HG02610 (cell line): ENCODE measurements at regions not wholly inside any gene's neighbourhood (a gene's known extent, or its start where the extent isn't known, plus 50 kb on each side); places are given as distances from the start of the nearest gene placed in this dataset.

ENCODE experiments used
- ATAC-seq: cut with Tn5 transposase; IDR thresholded peaks from one replicate; pipeline ENCODE4 v1.9.1; 2021; ENCODE audit warnings: mild to moderate bottlenecking, moderate library complexity; ENCODE audit not compliant: unreplicated experiment

DNA sequence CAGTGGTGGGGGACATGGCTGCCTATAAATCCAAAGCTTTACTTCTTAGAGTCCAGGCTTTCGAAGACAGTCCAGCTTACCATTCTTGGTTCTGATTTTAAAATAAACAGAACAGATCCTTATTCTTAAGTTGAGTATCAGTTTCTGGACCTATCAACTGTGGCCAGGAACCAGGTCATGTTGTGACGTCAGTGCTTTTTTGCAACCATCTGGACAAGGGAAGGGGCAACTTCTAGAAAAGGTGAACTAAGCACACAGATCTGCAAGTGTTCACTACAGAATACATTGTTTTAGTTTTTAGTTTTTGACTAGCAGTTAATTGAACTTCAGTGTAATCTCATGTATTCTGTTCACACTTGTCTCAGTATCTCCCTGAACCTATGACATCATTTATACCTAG, 326.0 kb upstream of the MGAT5 start:
- ATAC-seq = no peak

DNA sequence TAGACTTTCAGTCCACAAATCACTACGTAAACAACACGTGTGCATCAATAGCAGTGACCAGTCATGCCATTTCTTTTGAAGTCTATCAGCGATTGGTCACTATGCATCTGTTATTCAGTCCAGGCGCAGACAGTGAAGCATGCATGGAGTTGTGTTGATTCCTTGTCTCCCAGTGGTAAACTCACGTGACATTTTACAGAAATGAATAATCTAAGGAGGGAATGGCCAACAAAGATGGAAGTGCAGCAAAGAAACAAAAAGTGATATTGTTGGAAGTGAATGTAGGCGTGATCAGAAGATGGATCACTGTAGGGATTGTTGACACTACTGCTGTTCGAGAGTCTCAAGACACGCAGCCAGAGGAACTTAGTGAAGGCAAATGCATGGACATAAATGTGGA, 317.8 kb upstream of the MGAT5 start:
- ATAC-seq = no peak

DNA sequence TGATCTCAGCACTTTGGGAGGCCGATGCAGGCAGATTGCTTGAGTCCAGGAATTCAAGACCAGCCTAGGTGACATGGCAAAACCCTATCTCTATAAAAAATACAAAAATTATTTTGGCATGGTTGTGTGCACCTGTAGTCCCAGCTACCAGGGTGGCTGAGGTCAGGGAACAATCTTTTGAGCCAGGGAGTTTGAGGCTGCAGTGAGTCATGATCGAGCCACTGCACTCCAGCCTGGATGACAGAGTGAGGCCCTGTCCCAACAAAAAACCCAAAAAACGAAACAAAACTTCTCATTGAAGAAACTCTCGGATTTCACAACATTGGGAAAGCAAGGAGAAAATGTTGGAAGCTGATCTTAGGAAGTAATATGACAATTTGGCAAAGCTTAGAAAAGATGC, 317.3 kb upstream of the MGAT5 start:
- no peak for ATAC-seq

DNA sequence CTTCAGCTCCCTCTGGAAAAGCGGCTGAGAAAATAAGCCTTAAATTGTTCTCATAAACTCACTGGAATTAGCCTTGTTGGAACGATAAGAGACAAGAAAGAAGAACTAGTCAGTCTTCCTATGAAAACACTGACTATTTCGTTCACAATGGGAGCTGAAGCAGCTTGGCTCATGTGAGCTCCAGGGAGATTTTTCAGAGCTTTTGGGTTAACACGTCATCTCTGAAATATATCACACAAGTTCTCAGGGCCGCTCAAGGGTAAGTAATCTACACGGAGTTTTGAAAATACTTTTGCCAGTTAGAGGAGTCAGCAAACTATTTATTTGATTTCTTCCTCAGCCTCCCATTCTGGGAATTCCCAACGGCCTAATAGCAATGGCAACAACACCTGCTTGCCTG, 316.2 kb upstream of the MGAT5 start:
- no peak for ATAC-seq

DNA sequence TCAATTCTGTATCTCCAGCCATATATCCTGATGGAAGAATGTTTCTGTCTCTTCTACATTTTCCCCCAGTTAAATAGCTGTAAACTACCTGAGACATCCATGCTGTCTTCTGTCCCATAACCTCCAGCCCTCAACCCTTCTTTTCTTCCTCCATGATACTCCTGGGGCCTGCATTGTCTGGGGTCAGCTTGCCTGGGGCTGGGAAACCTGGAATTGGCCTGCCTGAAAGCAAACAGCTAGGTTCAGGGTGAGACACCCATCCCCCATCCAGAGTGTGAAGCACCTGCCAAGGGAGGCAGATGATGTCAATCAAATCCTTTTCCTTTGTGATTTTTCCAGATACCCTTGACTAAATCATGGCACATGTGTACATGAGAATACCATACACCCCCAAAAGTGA, 313.7 kb upstream of the MGAT5 start:
- no peak for ATAC-seq

DNA sequence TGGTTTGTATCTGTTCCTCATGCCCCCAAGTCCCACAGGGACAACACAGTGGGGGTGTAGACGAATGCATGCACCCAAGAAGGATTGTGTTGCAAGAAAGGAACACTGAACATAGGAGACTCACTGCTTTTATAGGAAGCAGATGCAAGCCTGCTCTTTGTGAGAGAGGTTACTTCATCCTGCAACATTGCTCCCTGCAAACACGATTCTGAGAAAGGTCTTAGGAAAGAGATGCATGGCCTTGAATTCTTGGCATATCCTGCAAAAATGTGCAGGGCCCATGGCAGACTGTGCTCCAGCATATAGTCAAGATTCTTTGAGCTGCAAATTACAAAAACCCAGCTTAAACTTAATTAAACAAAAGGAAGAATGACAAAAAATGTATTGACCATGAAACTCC, 312.2 kb upstream of the MGAT5 start:
- no peak for ATAC-seq

DNA sequence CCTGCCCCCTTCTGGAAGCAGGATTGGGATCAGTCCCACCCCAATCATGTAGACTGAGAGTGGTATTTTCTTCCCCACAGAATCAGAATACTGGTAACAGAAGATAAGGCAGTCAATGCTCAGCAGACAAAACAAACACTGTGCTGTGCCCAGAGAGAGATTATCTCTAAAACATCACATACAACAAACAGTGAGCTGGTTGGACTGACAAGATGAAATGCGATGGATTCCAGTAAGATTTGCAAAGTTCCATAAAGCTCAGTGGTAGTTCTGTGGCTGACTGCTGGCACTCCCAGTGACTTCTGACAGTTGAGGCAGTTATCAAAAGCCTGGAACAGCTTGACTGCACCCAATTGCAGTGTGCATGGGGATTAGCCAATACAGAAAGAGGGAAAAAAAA, 311.5 kb upstream of the MGAT5 start:
- no peak for ATAC-seq

DNA sequence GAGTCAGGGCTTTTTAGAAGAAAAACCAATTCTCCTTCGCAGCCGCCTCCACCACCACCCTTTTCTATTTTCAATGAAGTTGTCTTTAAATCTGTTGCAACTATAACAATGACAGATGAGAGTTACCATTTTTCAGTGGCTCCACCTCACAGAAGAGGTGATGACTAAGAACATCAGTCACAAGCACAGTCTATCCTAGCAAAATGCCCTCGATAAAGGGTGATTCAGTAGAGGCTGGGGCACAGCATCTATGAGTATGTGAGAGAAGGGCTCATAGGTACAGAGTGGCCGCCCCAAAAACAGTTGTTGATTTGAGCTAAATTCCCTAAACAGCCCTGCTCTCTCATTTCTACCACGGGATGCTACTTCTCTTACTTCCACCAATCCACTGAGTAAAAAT, 310.8 kb upstream of the MGAT5 start:
- no peak for ATAC-seq

DNA sequence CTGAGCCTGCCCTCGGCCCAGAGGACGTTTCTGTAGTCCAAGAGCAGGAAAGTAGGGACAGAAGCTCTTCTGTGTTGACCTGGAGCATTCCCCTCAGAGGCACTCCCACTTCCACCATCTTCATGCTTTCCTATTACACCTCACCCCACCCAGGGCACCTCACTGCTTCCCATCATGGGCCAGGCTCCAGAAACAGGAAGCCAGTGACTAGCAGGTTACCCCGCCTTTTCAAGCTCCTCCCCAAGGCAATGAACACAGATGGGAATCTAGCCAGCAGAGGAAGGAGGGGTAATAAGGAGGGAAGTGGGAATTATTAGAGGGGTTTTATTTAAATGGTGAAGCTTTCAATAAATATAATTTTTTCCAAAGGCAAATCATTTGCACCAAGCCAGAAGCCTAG, 308.8 kb upstream of the MGAT5 start:
- no peak for ATAC-seq

DNA sequence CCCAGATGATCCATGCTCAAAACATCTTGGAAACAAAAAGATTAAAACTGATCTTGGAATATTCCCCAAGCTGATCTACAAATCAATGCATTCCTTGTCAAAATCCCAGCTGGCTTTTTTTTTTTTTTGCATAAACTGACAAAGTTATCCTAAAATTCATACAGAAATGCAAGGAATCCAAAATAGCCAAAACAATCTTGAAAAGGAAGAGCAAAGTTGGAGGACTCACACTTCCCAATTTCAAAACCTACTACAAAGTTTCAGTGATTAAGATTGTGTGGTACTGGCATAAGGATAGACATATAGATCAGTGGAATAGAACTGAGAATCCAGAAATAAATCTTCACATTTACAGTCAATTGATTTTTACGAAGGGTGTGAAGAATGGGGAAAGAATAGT, 306.8 kb upstream of the MGAT5 start:
- ATAC-seq = no peak

DNA sequence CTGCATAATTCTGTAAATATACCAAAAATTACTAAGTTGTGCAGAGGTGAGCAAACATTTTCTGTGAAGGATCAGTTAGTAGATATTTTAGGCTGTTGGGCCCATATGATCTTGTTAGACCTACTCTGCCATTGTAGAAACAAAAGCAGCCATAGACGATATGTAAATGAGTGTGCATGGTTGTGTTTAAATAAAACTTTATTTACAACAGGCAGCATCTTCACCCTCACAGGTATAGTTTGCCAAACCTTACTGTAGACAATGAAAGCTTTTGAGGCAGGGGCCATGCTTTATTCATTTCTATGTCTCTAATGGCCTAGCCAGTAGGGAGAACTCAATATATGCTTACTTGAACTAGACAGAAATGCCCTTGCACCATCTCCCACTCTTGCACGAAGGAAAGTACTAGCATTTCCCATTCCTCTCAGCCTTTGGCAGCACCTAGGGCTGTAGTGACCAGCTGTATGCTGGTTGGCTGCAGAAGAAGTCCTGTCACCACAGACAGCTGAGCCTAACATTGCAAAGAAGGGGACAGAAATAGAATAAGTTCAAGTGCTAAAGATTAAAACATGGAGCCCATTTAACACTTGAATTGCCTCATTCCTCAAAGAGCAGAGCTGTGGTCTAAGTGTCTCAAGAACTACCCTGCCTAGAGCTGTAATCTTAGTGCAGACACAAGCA, 305.1 kb upstream of the MGAT5 start:
- ATAC-seq = no peak

DNA sequence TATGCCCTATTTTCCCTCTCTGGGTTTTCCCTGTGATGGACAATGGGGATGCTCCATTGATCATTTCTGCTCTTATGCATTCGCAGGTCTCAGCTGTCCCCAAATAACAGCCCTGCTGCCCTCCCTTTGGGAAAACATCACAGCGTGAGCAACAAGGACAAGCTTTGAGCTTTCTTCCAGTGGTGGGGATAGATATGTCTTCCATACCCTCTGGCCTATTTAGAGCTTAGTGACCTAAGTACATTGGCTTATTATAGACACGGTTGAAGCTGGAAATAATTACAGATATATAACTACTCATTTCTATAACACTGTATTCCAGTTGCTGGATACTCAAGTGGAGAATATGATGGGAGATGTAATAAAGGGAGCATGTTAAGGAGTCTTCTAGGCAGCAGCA, 304.3 kb upstream of the MGAT5 start:
- ATAC-seq = no peak

DNA sequence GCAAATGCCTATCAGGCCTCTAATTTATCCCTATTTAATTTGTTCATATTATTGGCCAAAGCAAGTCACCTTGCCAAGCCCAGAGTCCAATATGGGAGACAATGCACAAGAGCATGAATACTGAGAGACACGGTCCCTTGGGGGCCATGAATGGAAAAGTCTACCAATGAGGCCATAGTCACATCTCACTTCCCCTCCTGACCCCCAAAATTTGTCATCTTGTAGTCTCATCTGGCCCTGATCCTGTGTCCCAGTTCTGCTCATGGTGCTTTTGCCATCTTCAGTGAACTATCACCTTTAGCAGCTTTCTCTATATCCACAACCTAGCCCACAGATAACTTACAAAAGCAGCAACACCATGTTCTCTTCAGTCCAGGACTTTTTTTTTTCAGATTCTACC, 302.7 kb upstream of the MGAT5 start:
- ATAC-seq = no peak

DNA sequence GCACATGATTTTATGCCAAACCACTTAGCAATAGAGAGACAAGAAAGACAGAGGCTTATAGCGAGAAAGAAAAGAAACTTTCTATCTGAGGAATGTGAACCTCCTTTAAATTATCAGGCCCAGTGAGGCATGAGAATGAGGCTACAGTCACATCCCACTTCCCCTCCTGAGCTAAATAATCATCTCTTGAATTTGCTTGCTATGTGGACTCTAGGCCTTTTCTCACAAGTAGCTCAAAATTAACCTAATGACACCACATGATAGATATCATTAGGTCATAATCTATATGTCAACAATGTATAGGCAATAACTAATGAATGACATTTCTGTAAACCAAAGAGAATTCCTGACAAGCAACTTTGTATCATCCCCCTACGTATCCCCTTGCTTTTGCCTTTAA, 301.5 kb upstream of the MGAT5 start:
- peak; percentile 58 for ATAC-seq

DNA sequence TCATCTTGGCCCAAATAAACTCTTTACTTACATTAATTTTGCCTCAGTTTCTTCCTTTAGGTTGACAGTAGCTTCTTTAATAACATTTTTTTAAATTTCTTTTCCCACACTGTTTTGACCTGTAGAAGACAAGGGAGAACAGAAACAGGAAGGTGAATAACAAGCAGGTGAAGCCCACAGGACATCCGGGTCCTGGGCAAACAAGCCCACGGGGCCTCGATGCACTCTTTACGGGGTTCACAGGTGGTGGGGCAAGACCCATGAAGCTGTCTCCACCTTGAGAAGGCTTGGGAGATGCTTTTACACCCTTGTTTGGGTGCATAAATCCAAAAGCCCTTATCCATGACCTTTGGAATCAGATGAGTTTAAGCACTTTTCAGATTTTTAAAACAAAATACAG, 301.0 kb upstream of the MGAT5 start:
- ATAC-seq = no peak

DNA sequence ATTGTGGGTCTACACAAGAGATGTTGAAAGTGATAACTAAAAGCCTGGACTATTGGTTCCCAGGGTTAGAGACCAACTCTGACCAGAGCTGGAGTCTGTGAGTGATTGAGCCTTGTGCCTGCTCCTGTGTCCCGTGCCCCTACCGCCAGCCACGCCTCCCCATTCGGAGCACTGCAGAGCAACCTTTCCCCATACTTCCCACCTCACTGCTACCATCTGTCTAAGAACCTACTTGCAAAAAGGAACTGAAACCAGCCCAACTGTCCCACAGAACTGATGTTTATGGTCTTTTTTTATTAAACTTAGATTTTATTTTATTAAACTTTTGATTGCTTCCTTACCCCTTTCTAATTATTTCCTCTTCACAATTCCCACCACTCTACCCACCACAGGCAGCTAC, 300.3 kb upstream of the MGAT5 start:
- ATAC-seq = peak; percentile 63

DNA sequence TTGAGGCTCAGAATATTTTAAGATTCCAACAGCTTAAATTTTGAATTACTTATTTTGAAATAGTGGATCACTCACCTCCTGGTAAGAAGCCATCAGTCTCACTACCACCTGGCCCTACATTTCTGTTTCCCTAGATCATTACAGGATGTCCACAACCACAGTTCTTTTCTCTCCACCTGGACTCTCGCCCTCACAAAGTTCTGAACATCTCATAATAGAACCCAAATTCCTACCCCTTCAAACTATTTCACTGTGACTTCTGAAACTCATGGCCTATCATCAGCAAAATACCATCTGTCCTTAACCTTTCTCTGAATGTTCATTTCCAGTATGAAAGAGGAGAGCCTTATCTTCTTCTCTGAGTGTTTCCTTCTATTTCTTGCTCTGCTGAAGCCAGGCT, 299.2 kb upstream of the MGAT5 start:
- ATAC-seq = no peak

DNA sequence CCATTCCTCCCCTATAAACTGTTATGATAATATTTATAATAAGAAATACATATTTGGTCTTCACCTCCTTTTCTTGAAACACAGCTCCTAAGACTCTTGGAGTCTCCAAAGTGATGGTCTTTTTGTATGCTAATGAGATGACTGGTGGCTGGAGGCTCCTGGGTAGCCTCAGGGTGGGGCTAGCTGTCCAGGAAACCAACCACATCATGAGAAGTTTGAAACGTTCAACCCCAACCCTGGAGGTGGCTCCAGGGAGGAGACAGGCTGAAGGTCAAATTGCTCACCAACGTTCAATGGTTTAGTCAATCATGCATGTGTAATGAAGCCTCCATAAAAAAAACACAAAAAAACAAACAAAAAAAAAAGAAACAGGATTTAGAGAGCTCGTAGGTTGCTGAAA, 298.7 kb upstream of the MGAT5 start:
- ATAC-seq = no peak

DNA sequence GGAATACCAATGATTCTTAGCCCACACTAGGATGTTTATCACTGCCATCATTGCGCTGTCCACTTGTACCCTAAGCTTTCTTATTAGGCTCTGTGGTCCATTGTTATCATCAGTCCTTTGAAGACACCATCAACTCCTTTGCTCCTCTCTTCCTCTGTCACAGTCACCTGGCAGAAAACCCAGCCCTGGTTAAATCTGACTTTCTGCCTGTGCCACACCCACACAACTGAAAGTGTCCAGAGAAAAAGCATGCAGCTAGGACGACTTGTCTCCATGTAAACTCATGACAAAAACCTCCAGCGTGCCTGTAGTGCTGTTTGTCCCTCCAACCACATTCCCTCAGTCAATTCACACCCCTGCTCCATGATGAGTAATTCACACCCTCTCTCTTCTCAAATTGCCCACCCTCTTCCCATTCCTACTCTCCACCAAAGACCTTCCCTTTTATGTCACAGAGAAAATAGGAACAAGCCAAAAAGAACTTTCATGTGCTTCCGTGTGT, 297.4 kb upstream of the MGAT5 start:
- no peak for ATAC-seq

DNA sequence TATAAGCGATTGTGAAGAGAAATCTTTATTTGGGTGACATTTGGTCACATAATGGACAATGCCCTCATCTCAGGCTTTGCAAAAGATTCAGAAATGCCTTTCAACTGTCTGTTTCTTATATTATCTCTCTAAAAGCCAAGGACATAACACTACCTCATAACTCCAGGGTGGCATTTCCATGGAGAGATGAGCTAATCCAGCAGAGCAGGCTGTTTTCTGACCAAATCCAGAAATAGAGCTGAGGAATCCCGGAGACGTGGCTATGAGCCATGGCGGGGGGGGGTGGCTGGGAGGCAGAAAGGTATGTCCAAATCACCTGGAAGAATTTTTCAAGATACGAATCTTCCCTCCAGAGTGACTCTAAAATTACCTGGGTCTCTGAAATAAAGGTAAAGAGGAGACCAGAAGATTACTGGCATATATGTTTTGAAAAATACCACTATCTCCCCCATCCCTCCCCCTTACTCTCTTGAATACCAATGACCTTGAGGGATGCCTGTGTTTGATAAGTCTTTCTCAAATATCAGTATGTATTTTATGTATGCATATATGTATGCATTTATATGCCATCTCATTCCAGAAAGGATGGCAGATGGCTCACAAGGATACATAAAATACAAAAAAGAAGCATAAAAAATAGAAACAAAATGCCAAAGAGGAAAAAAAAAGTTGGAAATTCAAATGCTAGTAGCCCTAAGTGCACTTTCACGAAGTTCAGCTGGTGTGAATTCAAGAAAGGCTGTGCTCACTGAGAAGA, 296.0 kb upstream of the MGAT5 start:
- no peak for ATAC-seq

DNA sequence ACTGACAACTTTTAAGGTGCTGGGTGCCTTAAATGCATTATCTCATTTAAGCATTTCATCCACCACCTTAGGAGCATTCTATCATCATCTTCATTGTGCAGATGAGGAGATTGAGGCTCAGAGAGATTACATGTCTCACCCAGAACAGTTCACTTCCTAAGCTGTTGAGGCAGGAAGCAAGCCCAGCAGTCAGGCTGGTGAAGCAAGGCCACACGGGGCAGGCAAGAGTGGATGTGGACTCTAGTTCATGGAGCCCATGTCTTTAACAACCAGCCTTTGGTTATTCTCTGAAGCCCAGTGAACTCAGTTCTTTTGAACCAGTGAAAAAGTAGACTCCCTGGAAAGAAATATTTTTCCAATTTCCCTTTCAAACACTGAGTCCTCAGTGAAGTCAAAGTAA, 294.8 kb upstream of the MGAT5 start:
- ATAC-seq = no peak

DNA sequence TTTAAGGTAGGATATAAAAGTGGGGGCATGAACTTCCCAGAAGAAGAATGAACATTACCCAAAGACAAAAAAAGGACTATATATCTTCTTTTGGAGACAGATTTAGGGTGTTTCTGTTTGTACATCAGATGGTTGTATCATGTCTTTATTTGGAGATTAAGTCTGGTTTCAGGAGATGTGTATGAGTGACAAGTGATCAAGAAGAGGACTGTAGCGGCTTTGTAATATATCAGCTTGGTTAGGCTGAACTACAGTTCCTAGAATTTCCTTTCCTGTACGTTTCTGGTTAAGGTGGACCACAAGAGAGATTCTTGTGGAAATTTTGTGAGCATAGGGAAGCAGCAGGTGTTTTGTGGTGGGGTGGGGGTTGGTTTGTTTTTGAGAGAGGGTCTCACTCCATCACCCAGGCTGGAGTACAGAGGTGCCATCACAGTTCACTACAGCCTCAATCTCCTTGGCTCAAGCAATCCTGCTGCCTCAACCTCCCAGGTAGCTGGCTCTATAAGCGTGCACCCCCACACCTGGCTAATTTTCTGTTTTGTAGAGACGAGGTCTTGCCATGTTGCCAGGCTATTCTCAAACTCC, 287.1 kb upstream of the MGAT5 start:
- ATAC-seq = no peak
